NB4 (cell line): ENCODE measurements at regions not wholly inside any gene's neighbourhood (a gene's known extent, or its start where the extent isn't known, plus 50 kb on each side); places are given as distances from the start of the nearest gene placed in this dataset.
A peak's percentile ranks its signal among the peaks of the same experiment; 100 is the strongest.
"Not testable (repeated sequence)": the region's sequence is repeated elsewhere in the genome, so short reads cannot be mapped to it uniquely, and the experiment has no call there.

Experiments
- DNase-seq: peaks from one replicate; pipeline ENCODE4 v3.0.0; 2010; ENCODE audit warnings: low read depth
- H3K4me3 ChIP-seq: one replicate; pipeline ENCODE4 v1.5.1; 2011; ENCODE audit warnings: mild to moderate bottlenecking, low read depth, low read length, moderate library complexity
- CTCF ChIP-seq: IDR thresholded peaks from one replicate; pipeline ENCODE4 v1.5.1; 2012; ENCODE audit warnings: low read depth, low read length
- MYC ChIP-seq: IDR thresholded peaks from 2 replicates; pipeline ENCODE4 v1.6.1; 2011; ENCODE audit warnings: low read depth, low read length
- POLR2A ChIP-seq: IDR thresholded peaks from 2 replicates; pipeline ENCODE4 v1.6.1; 2011; ENCODE audit warnings: mild to moderate bottlenecking; ENCODE audit not compliant: insufficient read length; ENCODE audit errors: extremely low read depth
- TF ChIP-seq, protein P1 (sequence below): IDR thresholded peaks from 2 replicates; pipeline ENCODE4 v1.6.1; 2011; ENCODE audit warnings: low read depth, low read length

DNA sequence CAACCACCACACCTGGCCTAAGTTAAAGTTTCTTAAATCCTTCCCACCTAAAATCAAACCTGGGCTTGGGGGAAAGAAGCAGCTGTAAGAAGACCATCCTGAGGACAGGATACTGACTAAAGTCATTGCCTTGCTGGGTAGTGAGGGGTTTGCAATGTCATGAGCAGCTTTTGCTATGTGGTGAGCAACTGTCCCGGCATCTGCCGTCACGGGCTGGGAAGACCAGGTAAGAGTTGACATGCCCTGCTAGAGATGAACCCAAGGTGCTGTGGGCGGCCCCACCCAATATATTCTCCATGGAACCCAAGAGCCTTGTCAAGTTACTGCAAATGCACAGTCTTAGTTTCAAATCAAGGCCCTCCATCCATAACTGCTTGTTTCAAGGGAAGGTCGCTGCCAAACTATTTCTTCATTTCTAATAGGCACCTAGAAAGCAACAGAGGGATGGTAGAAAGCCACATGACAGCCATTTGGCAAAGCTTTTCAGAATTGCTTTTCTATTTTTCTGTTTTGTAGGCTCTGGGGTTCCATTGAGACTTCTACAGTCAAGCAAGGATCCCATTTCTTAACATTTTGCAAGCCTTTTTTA is 357.8 kb upstream of the JARID2 start:
- no peak for TF ChIP-seq POLR2A
- TF ChIP-seq, protein P1, sequence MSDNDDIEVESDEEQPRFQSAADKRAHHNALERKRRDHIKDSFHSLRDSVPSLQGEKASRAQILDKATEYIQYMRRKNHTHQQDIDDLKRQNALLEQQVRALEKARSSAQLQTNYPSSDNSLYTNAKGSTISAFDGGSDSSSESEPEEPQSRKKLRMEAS: no peak
- TF ChIP-seq CTCF: no peak
- no peak for TF ChIP-seq MYC
- no peak for DNase-seq
- H3K4me3 ChIP-seq: no peak overlapping the region

- no peak for DNase-seq
- no peak overlapping the region for H3K4me3 ChIP-seq
- TF ChIP-seq, protein P1: no peak
- no peak for TF ChIP-seq MYC
- TF ChIP-seq POLR2A: no peak
- TF ChIP-seq CTCF: no peak
Measured at GRCh38 chr6:14888575-14889000, 357.3 kb upstream of the JARID2 start.

DNA sequence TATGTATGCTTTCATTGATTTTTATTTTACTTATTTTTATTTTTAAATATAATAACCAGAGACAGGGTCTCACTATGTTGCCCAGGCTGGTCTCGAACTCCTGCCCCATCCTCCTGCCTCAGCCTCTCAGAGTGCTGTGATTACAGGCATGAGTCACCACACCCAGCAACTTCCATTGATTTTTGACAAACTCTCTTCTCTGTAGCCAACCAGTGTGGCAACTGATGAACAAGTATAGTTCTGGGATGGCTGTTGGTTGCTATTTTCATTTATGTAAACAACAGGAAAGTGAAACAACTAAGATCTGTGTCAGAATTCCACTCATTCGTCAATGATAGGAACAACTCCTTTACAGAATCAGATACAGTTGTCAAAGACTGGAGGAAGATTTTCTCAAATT is 356.7 kb upstream of the JARID2 start:
- TF ChIP-seq MYC (no peak), POLR2A (no peak), CTCF (no peak)
- TF ChIP-seq, protein P1: no peak
- no peak overlapping the region for H3K4me3 ChIP-seq
- no peak for DNase-seq

DNA sequence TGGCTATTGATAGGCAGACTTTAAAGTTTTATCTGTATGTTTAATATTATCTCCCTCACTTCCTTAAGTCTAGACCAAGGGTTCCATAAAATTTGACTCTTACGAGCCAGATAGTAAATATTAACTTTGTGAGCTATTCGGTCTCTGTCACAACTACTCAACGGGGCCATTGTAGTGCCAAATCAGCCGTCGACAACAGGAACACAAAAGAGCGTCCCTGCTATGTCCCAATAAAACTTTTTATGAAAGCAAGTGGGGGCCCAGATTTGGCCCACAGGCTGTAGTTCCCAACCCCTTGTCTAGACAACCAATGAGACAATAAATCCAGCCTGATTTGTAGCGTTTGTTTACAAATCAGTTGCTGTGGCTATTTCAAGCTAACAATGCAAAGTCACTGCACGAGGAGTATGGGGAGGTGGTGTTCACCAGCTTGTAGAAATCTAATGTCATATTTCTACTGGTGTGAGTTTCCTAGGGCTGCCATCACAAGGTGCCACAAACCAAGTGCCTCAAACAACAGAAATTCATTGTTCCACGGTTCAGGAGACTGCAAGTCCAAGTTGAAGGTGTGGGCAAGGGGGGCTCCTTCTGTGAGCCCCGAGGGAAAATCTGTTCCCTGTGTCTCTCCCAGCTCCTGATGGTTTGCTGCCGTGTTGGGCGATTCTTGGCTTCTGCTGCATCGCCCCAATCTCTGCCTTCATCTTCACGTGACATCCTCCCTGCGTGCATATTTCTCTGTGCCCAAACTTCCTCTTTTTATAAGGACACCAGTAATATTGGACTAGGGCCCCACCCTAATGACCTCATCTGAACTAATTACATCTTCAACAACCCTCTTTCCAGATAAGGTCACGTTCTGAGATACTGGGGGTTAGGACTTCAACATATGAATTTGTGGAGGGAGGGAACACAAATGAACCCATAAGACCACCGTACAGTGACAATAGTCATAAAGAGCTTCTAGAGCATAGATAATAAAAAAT is 356.0 kb upstream of the JARID2 start:
- TF ChIP-seq MYC: no peak
- TF ChIP-seq, protein P1: no peak
- no peak for TF ChIP-seq CTCF
- DNase-seq: peak; percentile 65
- H3K4me3 ChIP-seq: no peak overlapping the region

DNA sequence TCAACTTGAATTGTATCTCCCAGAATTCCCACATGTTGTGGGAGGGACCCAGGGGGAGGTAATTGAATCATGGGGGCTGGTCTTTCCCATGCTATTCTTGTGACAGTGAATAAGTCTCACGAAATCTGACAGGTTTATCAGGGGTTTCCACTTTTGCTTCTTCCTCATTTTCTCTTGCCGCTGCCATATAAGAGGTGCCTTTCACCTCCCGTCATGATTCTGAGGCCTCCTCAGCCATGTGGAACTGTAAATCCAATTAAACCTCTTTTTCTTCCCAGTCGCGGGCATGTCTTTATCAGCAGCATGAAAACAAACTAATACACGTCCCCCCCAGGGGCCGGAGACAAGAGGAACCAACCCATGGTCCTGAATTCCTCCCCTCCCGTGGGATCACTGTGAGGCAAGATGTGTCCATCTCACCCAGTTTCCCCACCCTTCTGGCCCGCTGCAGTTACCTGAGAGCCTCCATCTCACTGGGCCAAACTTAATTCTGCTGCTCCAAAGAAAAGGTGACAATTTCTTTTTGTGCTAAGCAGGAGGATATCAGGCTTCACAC is 354.0 kb upstream of the JARID2 start:
- H3K4me3 ChIP-seq, DNase-seq: not testable (repeated sequence)

GRCh38 chr6:14894105-14894504 is 351.8 kb upstream of the JARID2 start:
- no peak overlapping the region for H3K4me3 ChIP-seq
- no peak for DNase-seq
- TF ChIP-seq, protein P1: no peak
- no peak for TF ChIP-seq CTCF
- TF ChIP-seq POLR2A: no peak
- TF ChIP-seq MYC: no peak
